ENCODE measurements at regions not wholly inside any gene's neighbourhood (a gene's known extent, or its start where the extent isn't known, plus 50 kb on each side); places are given as distances from the start of the nearest gene placed in this dataset.

DNA sequence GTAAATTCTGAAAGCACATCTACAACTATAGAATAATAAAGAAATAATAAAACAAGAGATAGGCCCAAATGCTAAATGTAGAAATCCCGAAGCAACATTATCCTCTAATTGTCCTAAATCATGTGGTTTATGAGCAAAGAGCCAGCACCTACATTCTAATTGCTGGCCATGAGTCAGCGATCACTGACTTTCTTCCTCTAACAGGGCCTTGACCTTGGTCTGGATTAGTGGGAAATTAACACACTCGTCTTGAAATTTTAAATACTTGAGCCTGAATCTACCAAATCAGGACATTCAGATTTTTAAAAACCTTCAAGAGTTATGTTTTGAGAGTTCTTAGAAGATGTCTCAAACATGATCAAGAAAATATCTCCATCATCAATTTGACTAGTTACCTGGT, 727.6 kb downstream of the METTL15 start:
- H3K9me3 Mint-ChIP-seq = peaks cover 0 to 26% (median 4%) of the 10 kb centered on the region in 9 donors

DNA sequence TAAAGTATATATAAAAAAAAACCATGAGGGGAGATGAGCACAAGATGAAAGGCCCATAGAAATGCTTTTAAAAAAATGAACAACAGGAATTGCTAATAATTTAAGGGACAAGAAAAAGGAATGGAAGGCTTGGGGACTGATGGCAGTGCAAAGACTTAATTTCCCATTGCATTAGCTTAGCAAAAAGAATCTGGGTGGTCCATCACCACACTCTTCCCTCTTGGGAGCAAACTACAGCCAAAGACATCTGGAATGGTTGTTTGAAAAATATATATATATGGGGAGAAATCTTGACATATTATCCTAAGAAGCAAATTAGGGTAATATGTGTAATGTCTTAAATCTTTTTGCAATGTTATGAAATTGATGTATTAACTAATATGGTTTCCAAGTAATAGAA, 727.1 kb downstream of the METTL15 start:
- no peak for ATAC-seq
- H3K4me1 Mint-ChIP-seq = no peaks in the 10 kb centered on the region
- no peak for DNase-seq
- H3K27ac Mint-ChIP-seq = no peak overlapping the region
- no peaks in the 10 kb centered on the region for H3K27me3 Mint-ChIP-seq
- H3K9me3 Mint-ChIP-seq = peaks cover 0 to 26% (median 4%) of the 10 kb centered on the region in 9 donors
- H3K36me3 Mint-ChIP-seq = no peaks in the 10 kb centered on the region
- POLR2A ChIA-PET = no interaction called here
- H3K4me3 Mint-ChIP-seq = no peak overlapping the region

More for the DNA sequence above, 727.6 kb downstream of the METTL15 start:
- H3K36me3 Mint-ChIP-seq = no peaks in the 10 kb centered on the region
- POLR2A ChIA-PET = no interaction called here
- ATAC-seq (no peak), DNase-seq (no peak)
- H3K4me1 Mint-ChIP-seq = no peaks in the 10 kb centered on the region
- no peaks in the 10 kb centered on the region for H3K27me3 Mint-ChIP-seq
- no peak overlapping the region for H3K27ac Mint-ChIP-seq
- no peak overlapping the region for H3K4me3 Mint-ChIP-seq

DNA sequence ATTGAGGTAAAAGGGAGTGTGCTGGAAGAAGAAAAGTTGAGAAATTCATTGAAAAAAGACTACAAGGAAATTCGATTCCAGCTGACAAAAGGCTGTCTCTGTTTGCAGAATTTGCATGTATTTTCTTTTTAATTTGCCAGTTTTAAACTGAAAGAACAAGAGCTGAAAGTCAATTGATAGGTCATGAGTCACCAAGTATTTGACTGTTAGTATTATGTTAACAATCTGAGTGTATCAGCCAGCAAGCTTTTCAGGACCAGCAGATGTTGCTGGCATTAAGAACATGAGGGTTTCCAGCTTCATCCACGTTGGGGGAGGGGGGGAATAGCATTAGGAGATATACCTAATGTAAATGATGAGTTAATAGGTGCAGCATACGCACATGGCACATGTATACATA, 726.7 kb downstream of the METTL15 start:
- DNase-seq (no peak), ATAC-seq (no peak)
- POLR2A ChIA-PET = no interaction called here
- peaks cover 0 to 26% (median 4%) of the 10 kb centered on the region in 9 donors for H3K9me3 Mint-ChIP-seq
- no peaks in the 10 kb centered on the region for H3K27me3 Mint-ChIP-seq
- no peak overlapping the region for H3K4me3 Mint-ChIP-seq
- H3K27ac Mint-ChIP-seq = no peak overlapping the region
- H3K36me3 Mint-ChIP-seq = no peaks in the 10 kb centered on the region
- no peaks in the 10 kb centered on the region for H3K4me1 Mint-ChIP-seq

DNA sequence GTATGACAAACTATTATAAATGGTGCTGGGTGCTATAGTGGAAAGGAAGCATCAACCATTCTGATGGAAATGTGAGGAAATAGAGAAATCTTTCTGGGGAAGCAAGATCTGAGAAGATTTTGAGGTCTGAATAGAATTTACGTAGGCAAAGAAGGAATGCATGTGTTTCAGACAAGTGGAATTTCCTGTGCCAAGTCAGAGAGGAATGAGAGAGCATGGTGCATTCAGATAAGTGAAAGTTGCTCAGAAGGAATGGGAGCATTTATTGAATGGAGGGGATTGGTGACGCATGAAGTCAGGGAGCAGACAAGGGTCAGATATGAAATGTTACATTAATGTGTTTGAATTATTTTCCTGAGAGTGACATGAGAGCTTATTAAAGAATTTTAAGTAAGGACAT, 725.5 kb downstream of the METTL15 start:
- no peak overlapping the region for H3K4me3 Mint-ChIP-seq
- POLR2A ChIA-PET = no interaction called here

DNA sequence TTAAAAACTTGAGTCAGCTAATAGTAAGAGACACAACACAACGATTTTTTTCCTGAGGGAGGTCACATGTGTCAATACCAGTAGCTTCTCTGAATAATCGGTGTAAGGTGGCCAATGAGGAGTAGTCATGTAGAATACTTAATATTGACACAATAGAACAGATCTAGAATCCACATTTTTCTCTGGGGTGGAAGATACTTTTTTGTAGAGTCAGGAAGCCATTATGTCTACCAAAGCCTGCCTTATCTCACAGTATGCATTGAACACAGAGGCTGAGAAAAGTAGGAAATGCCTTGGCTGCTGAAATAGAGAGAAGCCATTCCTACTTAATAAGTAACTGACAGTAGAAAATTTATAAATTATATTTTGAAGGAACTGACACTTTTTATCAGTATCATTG, 725.0 kb downstream of the METTL15 start:
- Mint-ChIP-seq H3K36me3 (peaks cover 0 to 4% (median 0%) of the 10 kb centered on the region in 3 donors), H3K27ac (no peak overlapping the region), H3K4me3 (no peak overlapping the region), H3K27me3 (no peaks in the 10 kb centered on the region), H3K4me1 (no peaks in the 10 kb centered on the region), H3K9me3 (peaks cover 0 to 26% (median 5%) of the 10 kb centered on the region in 9 donors)
- POLR2A ChIA-PET = no interaction called here
- ATAC-seq (no peak), DNase-seq (no peak)

More for the DNA sequence above, 725.5 kb downstream of the METTL15 start:
- peaks cover 0 to 4% (median 0%) of the 10 kb centered on the region in 3 donors for H3K36me3 Mint-ChIP-seq
- ATAC-seq (no peak), DNase-seq (no peak)
- no peaks in the 10 kb centered on the region for H3K4me1 Mint-ChIP-seq
- H3K9me3 Mint-ChIP-seq = peaks cover 0 to 26% (median 4%) of the 10 kb centered on the region in 9 donors
- no peak overlapping the region for H3K27ac Mint-ChIP-seq
- no peaks in the 10 kb centered on the region for H3K27me3 Mint-ChIP-seq

DNA sequence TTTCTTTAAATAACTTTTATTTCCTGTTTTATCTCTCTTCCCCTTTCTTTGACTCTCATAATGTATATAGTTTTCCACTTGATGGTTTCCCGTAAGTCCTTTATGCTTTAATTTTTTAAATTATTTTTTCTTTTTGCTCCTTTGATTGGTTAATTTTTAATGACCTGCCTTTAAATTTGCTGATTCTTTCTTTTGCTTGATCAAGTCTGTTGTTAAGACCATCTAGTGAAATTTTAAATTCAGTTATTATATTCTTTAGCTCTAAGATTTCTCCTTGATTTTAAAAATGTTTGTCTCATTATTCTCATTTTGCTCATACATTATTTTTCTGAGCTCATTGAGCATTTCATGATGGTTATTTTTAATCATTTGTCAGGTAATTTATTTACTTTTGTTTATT, 718.6 kb downstream of the METTL15 start:
- no peak overlapping the region for H3K4me3 Mint-ChIP-seq
- DNase-seq (no peak), ATAC-seq (no peak)
- no peaks in the 10 kb centered on the region for H3K4me1 Mint-ChIP-seq
- no peak overlapping the region for H3K27ac Mint-ChIP-seq
- POLR2A ChIA-PET = no interaction called here
- no peaks in the 10 kb centered on the region for H3K27me3 Mint-ChIP-seq
- peaks cover 0 to 15% (median 0%) of the 10 kb centered on the region in 3 donors for H3K36me3 Mint-ChIP-seq
- peaks cover 0 to 28% (median 6%) of the 10 kb centered on the region in 9 donors for H3K9me3 Mint-ChIP-seq

DNA sequence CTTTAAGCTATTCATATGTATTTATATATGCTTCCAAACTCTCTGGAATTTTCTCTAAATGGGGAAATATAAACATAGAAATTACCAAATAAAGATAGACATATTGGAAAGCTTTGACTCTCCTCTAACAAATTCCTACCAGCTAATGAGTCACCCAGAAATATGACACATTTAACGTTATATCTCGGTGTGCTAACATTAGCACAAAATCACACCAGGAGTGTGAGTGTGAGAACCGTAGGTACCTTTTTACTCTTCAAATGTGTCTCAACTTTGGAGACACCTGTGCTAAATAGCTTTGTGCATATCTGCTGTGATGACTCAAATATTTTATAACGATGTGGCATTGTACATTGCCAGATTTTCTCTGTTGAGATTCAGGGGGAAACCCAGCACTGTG, 714.4 kb downstream of the METTL15 start:
- no peaks in the 10 kb centered on the region for H3K4me1 Mint-ChIP-seq
- no peak for DNase-seq
- peaks cover 0 to 19% (median 6%) of the 10 kb centered on the region in 9 donors for H3K9me3 Mint-ChIP-seq
- peaks cover 0 to 10% (median 0%) of the 10 kb centered on the region in 3 donors for H3K36me3 Mint-ChIP-seq
- no peak overlapping the region for H3K4me3 Mint-ChIP-seq
- POLR2A ChIA-PET = no interaction called here
- ATAC-seq = no peak
- H3K27ac Mint-ChIP-seq = no peak overlapping the region
- H3K27me3 Mint-ChIP-seq = no peaks in the 10 kb centered on the region

DNA sequence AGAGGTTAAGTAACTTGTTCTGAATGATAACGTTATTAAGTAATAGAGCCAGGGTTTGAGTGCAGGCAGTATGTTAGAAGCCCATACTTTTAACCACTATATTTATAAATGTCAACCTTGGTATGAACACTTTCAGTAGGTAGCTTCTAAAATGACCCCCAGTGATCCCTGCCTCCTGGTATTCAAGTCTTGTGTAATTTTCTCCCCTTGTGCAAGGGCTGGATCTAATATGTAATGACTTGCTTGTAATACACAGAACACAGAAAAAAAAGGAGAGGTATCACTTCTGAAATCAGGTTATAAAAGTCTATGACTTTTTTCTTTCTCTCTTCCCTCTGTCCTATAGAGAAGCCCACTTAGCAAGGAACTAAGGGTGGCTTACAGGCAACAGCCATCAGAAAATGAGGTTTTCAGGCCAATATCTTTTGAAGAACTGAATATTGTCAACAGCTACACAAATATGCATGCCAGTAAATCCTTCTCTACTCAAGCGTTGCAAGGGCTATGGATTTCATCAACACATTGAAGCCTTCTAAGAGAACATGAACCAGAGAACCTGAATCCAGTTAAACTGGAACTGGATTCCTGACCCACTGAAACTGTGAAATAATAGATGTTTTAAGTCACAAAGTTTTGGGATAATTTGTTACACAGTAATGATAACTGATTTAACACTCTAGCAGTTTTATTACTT, 712.3 kb downstream of the METTL15 start:
- ATAC-seq = no peak
- H3K4me3 Mint-ChIP-seq = no peak overlapping the region
- H3K27ac Mint-ChIP-seq = no peak overlapping the region
- peaks cover 0 to 13% (median 9%) of the 10 kb centered on the region in 9 donors for H3K9me3 Mint-ChIP-seq
- H3K36me3 Mint-ChIP-seq = no peaks in the 10 kb centered on the region
- no peaks in the 10 kb centered on the region for H3K27me3 Mint-ChIP-seq
- DNase-seq = no peak
- POLR2A ChIA-PET = no interaction called here
- no peaks in the 10 kb centered on the region for H3K4me1 Mint-ChIP-seq

DNA sequence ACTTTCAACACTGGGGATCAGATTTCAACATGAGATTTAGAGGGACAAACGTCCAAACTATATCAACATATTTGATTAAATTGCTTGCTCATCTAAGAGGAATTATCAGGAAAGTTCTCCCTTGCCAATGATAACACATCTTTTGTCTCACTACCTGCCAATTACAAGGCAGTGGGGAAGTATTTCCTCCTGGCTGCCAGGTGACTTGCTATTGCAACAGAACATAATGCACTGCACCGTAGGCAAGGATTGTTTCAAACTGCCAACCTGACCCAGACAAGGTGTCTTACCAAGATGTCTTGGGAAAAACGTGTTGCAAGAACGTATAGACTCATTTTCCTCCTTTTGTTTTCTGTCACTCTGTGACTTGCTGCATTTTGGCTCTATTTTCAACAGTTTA, 711.6 kb downstream of the METTL15 start:
- POLR2A ChIA-PET = no interaction called here
- H3K4me3 Mint-ChIP-seq = no peak overlapping the region
- no peak overlapping the region for H3K27ac Mint-ChIP-seq
- peaks cover 0 to 18% (median 9%) of the 10 kb centered on the region in 9 donors for H3K9me3 Mint-ChIP-seq
- no peak for DNase-seq
- ATAC-seq = no peak
- H3K4me1 Mint-ChIP-seq = no peaks in the 10 kb centered on the region
- no peaks in the 10 kb centered on the region for H3K36me3 Mint-ChIP-seq
- no peaks in the 10 kb centered on the region for H3K27me3 Mint-ChIP-seq

DNA sequence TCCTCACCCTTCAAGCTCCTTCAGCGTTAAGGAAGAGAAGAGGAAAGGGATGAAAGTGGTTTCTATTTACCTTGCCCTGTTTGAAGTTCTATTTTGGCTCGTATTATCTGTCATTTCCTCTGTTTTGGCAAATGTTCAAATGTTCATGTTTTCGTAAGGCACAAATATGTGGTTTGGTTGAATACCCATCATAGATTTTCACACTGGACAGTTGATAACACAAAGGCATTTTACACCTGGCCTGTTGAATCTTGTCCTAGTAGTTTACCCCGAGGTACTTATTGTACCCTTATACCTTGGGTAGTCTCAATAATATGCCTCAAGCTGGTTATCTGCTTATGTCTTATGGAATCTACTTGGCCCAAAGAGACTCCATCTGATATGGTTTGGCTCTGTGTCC, 706.9 kb downstream of the METTL15 start:
- DNase-seq (no peak), ATAC-seq (no peak)
- no peak overlapping the region for H3K4me3 Mint-ChIP-seq
- no peaks in the 10 kb centered on the region for H3K36me3 Mint-ChIP-seq
- no peak overlapping the region for H3K27ac Mint-ChIP-seq
- no peaks in the 10 kb centered on the region for H3K27me3 Mint-ChIP-seq
- H3K9me3 Mint-ChIP-seq = peaks cover 0 to 35% (median 7%) of the 10 kb centered on the region in 9 donors
- POLR2A ChIA-PET = no interaction called here
- no peaks in the 10 kb centered on the region for H3K4me1 Mint-ChIP-seq

DNA sequence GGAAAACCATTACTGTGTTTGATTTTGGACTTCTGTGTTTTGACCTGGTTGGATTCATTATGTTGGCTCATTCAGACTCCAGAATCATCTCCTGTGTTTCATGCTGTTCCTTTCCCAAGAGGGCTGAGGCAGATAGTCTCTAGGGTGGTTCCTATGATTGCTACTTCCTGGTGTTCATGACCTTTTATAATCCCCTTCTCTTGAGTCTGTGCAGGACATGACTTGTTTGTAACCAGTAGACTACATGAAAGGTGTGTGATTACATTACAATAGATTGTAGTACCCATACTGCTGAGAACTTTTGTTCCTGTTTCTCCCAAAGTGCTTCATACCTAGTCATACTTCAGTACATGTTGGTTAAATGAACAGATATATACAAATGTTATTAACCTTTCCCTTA, 700.6 kb downstream of the METTL15 start:
- H3K4me3 Mint-ChIP-seq = no peak overlapping the region

DNA sequence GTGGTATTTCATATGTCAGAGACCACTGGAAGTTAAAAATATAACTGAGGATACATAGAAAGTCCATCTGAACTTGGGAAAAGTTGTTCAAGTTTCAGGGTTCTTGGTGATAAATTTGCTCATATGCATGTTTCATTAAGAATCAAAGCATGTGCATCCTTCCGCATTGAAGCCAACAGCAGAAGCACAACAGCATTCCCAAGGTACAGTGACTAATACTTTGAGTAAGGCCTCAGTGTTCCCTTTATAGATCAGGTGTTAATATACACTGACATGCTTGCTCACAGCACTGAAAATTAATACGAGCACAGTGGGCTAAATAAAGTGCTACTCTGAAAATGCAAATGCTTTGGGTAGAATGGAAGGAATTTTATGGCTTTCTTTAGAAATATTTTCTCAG, 691.1 kb downstream of the METTL15 start:
- DNase-seq (no peak), ATAC-seq (no peak)
- no peak overlapping the region for H3K27ac Mint-ChIP-seq
- no peaks in the 10 kb centered on the region for H3K4me1 Mint-ChIP-seq
- no peaks in the 10 kb centered on the region for H3K36me3 Mint-ChIP-seq
- H3K27me3 Mint-ChIP-seq = no peaks in the 10 kb centered on the region
- peaks cover 0 to 30% (median 8%) of the 10 kb centered on the region in 9 donors for H3K9me3 Mint-ChIP-seq
- no peak overlapping the region for H3K4me3 Mint-ChIP-seq
- POLR2A ChIA-PET = no interaction called here

More for the DNA sequence above, 700.6 kb downstream of the METTL15 start:
- DNase-seq (no peak), ATAC-seq (no peak)
- Mint-ChIP-seq H3K4me1 (no peaks in the 10 kb centered on the region), H3K36me3 (no peaks in the 10 kb centered on the region), H3K27ac (no peak overlapping the region), H3K27me3 (no peaks in the 10 kb centered on the region), H3K9me3 (peaks cover 0 to 18% (median 3%) of the 10 kb centered on the region in 9 donors)
- POLR2A ChIA-PET = no interaction called here

DNA sequence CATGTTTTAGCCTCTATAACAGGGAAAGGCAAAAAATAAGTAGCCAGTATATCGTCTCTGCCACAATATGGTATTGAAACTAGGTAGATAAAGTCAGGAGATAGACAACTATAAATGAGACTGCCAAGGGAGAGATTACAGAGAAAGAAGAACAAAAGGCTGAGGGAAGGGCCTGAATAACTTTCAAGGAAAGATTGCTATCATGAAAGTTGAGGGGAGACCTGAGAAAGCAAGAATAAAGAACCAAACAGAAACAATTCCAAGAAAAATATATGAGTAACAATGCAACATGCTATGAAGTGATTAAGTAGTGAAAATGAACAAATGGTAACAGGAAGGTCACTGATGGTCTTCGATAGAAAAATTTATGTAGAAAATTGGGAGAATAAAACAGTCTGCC, 690.1 kb downstream of the METTL15 start:
- peaks cover 3 to 36% (median 13%) of the 10 kb centered on the region in 9 donors for H3K9me3 Mint-ChIP-seq
- no peak for DNase-seq
- H3K36me3 Mint-ChIP-seq = peaks cover 0 to 5% (median 0%) of the 10 kb centered on the region in 3 donors
- no peak overlapping the region for H3K4me3 Mint-ChIP-seq
- POLR2A ChIA-PET = no interaction called here
- H3K27me3 Mint-ChIP-seq = no peaks in the 10 kb centered on the region
- H3K27ac Mint-ChIP-seq = no peak overlapping the region
- no peaks in the 10 kb centered on the region for H3K4me1 Mint-ChIP-seq
- ATAC-seq = no peak

DNA sequence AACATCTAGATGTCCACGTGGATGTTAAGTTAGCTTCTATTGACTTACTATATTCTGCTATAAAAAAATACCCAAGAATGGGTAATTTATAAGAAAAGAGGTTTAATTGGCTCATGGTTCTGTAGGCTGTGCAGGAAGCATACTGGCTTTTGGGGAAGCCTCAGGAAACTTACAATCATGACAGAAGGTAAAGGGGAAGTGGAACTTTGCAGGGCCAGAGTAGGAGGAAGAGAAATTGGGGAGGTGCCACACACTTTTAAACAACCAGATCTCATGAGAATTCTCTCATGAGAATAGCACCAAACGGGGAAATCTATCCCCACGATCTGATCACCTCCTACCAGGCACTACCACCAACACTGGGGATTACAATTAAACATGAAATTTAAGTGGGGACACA, 689.3 kb downstream of the METTL15 start:
- DNase-seq (no peak), ATAC-seq (no peak)
- Mint-ChIP-seq H3K4me1 (no peaks in the 10 kb centered on the region), H3K4me3 (no peak overlapping the region), H3K36me3 (peaks cover 0 to 5% (median 0%) of the 10 kb centered on the region in 3 donors), H3K9me3 (peaks cover 0 to 29% (median 10%) of the 10 kb centered on the region in 9 donors), H3K27me3 (no peaks in the 10 kb centered on the region), H3K27ac (no peak overlapping the region)
- POLR2A ChIA-PET = no interaction called here
